B cell (primary cell): ENCODE measurements at regions not wholly inside any gene's neighbourhood (a gene's known extent, or its start where the extent isn't known, plus 50 kb on each side); places are given as distances from the start of the nearest gene placed in this dataset.

Source experiments
- ATAC-seq: fragments of 200-7000 bp; cut with Tn5 transposase; one replicate; pipeline ENCODE4 v1.10.0; 2021; ENCODE audit warnings: low read depth, mild to moderate bottlenecking, moderate number of reproducible peaks, moderate library complexity
- CTCF ChIA-PET: fragments of 350-600 bp; sonication (Branson Sonifier 250); formaldehyde crosslinking; loops from one replicate; lab custom pipeline; 2021; ENCODE audit warnings: antibody characterized with exemption, inconsistent platforms; lab: Charles Lee
- POLR2A ChIA-PET: fragments of 350-600 bp; sonication (Branson Sonifier 250); formaldehyde crosslinking; loops from one replicate; lab custom pipeline; 2021; ENCODE audit warnings: antibody characterized with exemption; lab: Charles Lee
- DNase-seq: peaks from one replicate; pipeline ENCODE4 v3.0.0; 2013
- H2AFZ ChIP-seq: 2 replicates; pipeline ENCODE4 v1.6.1; 2012; ENCODE audit warnings: mild to moderate bottlenecking, low read depth, low read length; ENCODE audit not compliant: insufficient read depth, poor library complexity, severe bottlenecking
- H3K27ac ChIP-seq, 2 donors: 1 replicate in 1 of 2; 2 replicates in 1 of 2; pipeline ENCODE4 v1.5.1; 2012 to 2013; ENCODE audit warnings: low read length in 2 of 2, mild to moderate bottlenecking in 2 of 2, moderate library complexity in 1 of 2
- H3K27me3 ChIP-seq, 4 experiments: fragments of 200-600 bp in 1 of 4; sonication (generic) in 1 of 4; replicated peaks in 1 of 4; 1 replicate in 2 of 4; 2 replicates in 2 of 4; pipeline versions ENCODE4 v1.6.1 to v1.7.0; 2013 to 2016; ENCODE audit warnings: low read length in 3 of 4, mild to moderate bottlenecking in 2 of 4, mixed read lengths in 1 of 4, moderate library complexity in 1 of 4; ENCODE audit not compliant: insufficient read depth in 4 of 4, control insufficient read depth in 3 of 4; ENCODE audit errors: control extremely low read depth in 1 of 4
- H3K36me3 ChIP-seq, 2 experiments: replicated peaks in 1 of 2; 1 replicate in 1 of 2; 2 replicates in 1 of 2; pipeline versions ENCODE4 v1.6.1 to v1.7.1; 2013; ENCODE audit warnings: low read length in 1 of 2; ENCODE audit not compliant: insufficient read depth in 2 of 2, control insufficient read depth in 1 of 2; ENCODE audit errors: control extremely low read depth in 1 of 2, extremely low read depth in 1 of 2
- H3K4me1 ChIP-seq, 2 donors: fragments of 200-600 bp in 1 of 2; sonication (generic) in 1 of 2; 1 replicate in 1 of 2; 2 replicates in 1 of 2; pipeline versions ENCODE4 v1.5.1 to v1.6.1; 2013 to 2017; ENCODE audit warnings: low read length in 2 of 2; ENCODE audit not compliant: control insufficient read depth in 2 of 2, insufficient read depth in 2 of 2
- H3K4me2 ChIP-seq: replicated peaks from 2 replicates; pipeline ENCODE3; 2012; ENCODE audit warnings: mild to moderate bottlenecking, low read depth, low read length; ENCODE audit not compliant: poor library complexity, severe bottlenecking
- H3K4me3 ChIP-seq, 5 experiments: fragments of 200-600 bp in 1 of 5; sonication (generic) in 1 of 5; 1 replicate in 3 of 5; 2 replicates in 2 of 5; pipeline versions ENCODE4 v1.5.1 to v1.7.0; 2011 to 2016; ENCODE audit warnings: low read length in 4 of 5, mild to moderate bottlenecking in 4 of 5, low read depth in 2 of 5, control low read depth in 1 of 5, moderate library complexity in 1 of 5; ENCODE audit not compliant: insufficient read depth in 1 of 5; ENCODE audit errors: control extremely low read depth in 1 of 5, extremely low read depth in 1 of 5
- H3K79me2 ChIP-seq: fragments of 200-600 bp; sonication (generic); one replicate; pipeline ENCODE4 v1.6.0; 2016; ENCODE audit warnings: low read length; ENCODE audit not compliant: control insufficient read depth, insufficient read depth
- H3K9ac ChIP-seq: fragments of 200-600 bp; sonication (generic); 2 replicates; pipeline ENCODE4 v1.6.1; 2017; ENCODE audit warnings: mild to moderate bottlenecking, low read length, moderate library complexity
- H3K9me3 ChIP-seq, 3 donors: one replicate each; pipeline versions ENCODE4 v1.6.1 to v1.7.1; 2013; ENCODE audit warnings: low read length in 2 of 3; ENCODE audit not compliant: control insufficient read depth in 2 of 3, insufficient read depth in 1 of 3; ENCODE audit errors: control extremely low read depth in 1 of 3
- H4K20me1 ChIP-seq: 2 replicates; pipeline ENCODE4 v1.6.0; 2012; ENCODE audit warnings: mild to moderate bottlenecking, low read length; ENCODE audit not compliant: insufficient read depth, control insufficient read depth, poor library complexity, severe bottlenecking
- H3K27ac Mint-ChIP-seq: one replicate; pipeline ENCODE4 v1.8.0; 2021; ENCODE audit warnings: mixed read lengths
- H3K27me3 Mint-ChIP-seq: one replicate; pipeline ENCODE4 v1.8.0; 2021; ENCODE audit warnings: mixed read lengths
- H3K4me1 Mint-ChIP-seq: one replicate; pipeline ENCODE4 v1.8.0; 2021; ENCODE audit warnings: mixed read lengths
- H3K4me3 Mint-ChIP-seq: one replicate; pipeline ENCODE4 v1.8.0; 2021; ENCODE audit warnings: mixed read lengths
- H3K9me3 Mint-ChIP-seq: one replicate; pipeline ENCODE4 v1.8.0; 2022; ENCODE audit warnings: mixed read lengths; ENCODE audit not compliant: insufficient read depth
- EZH2 ChIP-seq: IDR thresholded peaks from 2 replicates; pipeline ENCODE4 v1.6.1; 2012; ENCODE audit warnings: borderline replicate concordance, low read depth, mild to moderate bottlenecking, moderate library complexity, low read length; ENCODE audit not compliant: insufficient read depth, poor library complexity, severe bottlenecking
- WGBS: methylation state at CpG from one replicate; pipeline ENCODE4 v1.1.5; 2013; ENCODE audit warnings: missing lambda C conversion rate; ENCODE audit not compliant: insufficient coverage; 5-methylcytosine and 5-hydroxymethylcytosine counted together
- intact Hi-C: fragments of 100-400 bp; cut with micrococcal nuclease; formaldehyde crosslinking; loops from one replicate; pipeline ENCODE4 v1.10.0; 2022
- TF ChIP-seq, protein P1 (sequence below): fragments of 200-600 bp; IDR thresholded peaks from one replicate; pipeline ENCODE4 v1.8.0; 2022; ENCODE audit warnings: antibody characterized with exemption, mild to moderate bottlenecking

DNA sequence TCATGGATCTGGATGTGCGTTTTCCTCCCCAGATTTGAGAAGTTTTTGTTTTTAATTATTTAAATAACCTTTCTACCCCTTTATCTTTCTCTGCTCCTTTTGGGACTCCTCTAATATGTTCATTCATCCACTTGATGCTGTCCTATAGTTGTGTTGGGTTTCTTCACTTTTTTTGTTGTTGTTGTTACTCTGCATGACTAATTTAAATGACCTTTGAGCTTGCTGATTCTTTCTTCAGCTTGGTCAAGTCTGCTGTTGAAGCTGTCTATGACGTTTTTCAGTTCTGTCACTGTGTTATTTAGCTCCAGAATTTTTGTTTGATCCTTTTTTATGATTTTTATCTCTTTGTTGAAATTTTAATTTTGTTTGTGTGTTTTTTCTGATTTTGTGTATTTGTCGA is 463.6 kb upstream of the ALCAM start:
- no peak overlapping the region for H3K27ac Mint-ChIP-seq
- H3K36me3 ChIP-seq = no peaks in the 10 kb centered on the region
- H3K27me3 ChIP-seq = no peaks in the 10 kb centered on the region
- H3K79me2 ChIP-seq = no peaks in the 10 kb centered on the region
- H3K27ac ChIP-seq = no peak overlapping the region
- peaks cover 0 to 18% (median 4%) of the 10 kb centered on the region in 3 donors for H3K9me3 ChIP-seq
- DNase-seq (no peak), ATAC-seq (no peak)
- H3K9ac ChIP-seq = no peak overlapping the region
- no peaks in the 10 kb centered on the region for H4K20me1 ChIP-seq
- no peak overlapping the region for H3K4me2 ChIP-seq
- no peak overlapping the region for H3K4me3 ChIP-seq
- H3K4me3 Mint-ChIP-seq = no peak overlapping the region
- ChIA-PET POLR2A (no interaction called here), CTCF (no interaction called here)
- no peaks in the 10 kb centered on the region for H3K4me1 ChIP-seq
- peaks cover 7% of the 10 kb centered on the region for H3K9me3 Mint-ChIP-seq
- intact Hi-C loops = no loop called here
- no peak overlapping the region for H2AFZ ChIP-seq
- no peaks in the 10 kb centered on the region for H3K27me3 Mint-ChIP-seq
- WGBS = no CpG with 5 or more reads among the region's 3 CpGs
- no peaks in the 10 kb centered on the region for H3K4me1 Mint-ChIP-seq
- TF ChIP-seq, protein P1, sequence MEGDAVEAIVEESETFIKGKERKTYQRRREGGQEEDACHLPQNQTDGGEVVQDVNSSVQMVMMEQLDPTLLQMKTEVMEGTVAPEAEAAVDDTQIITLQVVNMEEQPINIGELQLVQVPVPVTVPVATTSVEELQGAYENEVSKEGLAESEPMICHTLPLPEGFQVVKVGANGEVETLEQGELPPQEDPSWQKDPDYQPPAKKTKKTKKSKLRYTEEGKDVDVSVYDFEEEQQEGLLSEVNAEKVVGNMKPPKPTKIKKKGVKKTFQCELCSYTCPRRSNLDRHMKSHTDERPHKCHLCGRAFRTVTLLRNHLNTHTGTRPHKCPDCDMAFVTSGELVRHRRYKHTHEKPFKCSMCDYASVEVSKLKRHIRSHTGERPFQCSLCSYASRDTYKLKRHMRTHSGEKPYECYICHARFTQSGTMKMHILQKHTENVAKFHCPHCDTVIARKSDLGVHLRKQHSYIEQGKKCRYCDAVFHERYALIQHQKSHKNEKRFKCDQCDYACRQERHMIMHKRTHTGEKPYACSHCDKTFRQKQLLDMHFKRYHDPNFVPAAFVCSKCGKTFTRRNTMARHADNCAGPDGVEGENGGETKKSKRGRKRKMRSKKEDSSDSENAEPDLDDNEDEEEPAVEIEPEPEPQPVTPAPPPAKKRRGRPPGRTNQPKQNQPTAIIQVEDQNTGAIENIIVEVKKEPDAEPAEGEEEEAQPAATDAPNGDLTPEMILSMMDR = no peak
- TF ChIP-seq EZH2 = no peak

- no peak overlapping the region for H3K9ac ChIP-seq
- intact Hi-C loops = no loop called here
- Mint-ChIP-seq H3K4me1 (no peaks in the 10 kb centered on the region), H3K27ac (no peak overlapping the region), H3K9me3 (peaks cover 7% of the 10 kb centered on the region), H3K4me3 (no peak overlapping the region), H3K27me3 (no peaks in the 10 kb centered on the region)
- WGBS = 88% methylated on average over 14 of the region's 17 CpGs
- H3K9me3 ChIP-seq = peaks cover under 1 to 18% (median 4%) of the 10 kb centered on the region in 3 donors
- H4K20me1 ChIP-seq = no peaks in the 10 kb centered on the region
- no peak for DNase-seq
- no peak overlapping the region for H3K27ac ChIP-seq
- no peak overlapping the region for H3K4me3 ChIP-seq
- no peaks in the 10 kb centered on the region for H3K4me1 ChIP-seq
- ChIA-PET POLR2A (no interaction called here), CTCF (no interaction called here)
- no peaks in the 10 kb centered on the region for H3K27me3 ChIP-seq
- TF ChIP-seq EZH2 = no peak
- no peaks in the 10 kb centered on the region for H3K36me3 ChIP-seq
- H3K79me2 ChIP-seq = no peaks in the 10 kb centered on the region
- no peak overlapping the region for H3K4me2 ChIP-seq
- ATAC-seq = no peak
- no peak overlapping the region for H2AFZ ChIP-seq
Observed at GRCh38 chr3:104906001-104906639, 460.6 kb upstream of the ALCAM start.
